GOT3 (cell line): ENCODE measurements at regions not wholly inside any gene's neighbourhood (a gene's known extent, or its start where the extent isn't known, plus 50 kb on each side); places are given as distances from the start of the nearest gene placed in this dataset.

Source experiments
- DNase-seq: peaks from one replicate; lab custom pipeline; 2025; ENCODE audit warnings: mixed read lengths; lab: John Stamatoyannopoulos, UW

DNA sequence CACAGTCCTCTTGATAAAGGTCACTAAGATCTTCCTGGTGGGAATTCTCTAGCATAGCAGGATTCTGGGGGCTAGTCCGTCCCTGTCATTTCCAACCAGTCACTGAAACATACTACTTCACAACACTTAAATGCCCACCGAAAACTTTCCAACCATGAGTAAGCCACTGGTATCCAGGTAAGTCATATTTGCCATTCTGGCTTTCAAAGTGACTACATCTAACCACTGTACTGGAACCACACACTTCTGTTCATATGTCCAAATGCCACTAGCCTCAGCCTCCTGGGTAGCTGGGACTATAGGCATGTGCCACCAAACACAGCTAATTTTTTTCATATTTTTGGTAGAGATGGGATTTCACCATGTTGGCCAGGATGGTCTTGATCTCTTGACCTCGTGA is 64.3 kb upstream of the VANGL1 start:
- no peak for DNase-seq

GRCh38 chr1:115575661-115576060 is 66.1 kb upstream of the VANGL1 start:
- DNase-seq = no peak

GRCh38 chr1:115572710-115573109 is 69.1 kb upstream of the VANGL1 start:
- no peak for DNase-seq

DNA sequence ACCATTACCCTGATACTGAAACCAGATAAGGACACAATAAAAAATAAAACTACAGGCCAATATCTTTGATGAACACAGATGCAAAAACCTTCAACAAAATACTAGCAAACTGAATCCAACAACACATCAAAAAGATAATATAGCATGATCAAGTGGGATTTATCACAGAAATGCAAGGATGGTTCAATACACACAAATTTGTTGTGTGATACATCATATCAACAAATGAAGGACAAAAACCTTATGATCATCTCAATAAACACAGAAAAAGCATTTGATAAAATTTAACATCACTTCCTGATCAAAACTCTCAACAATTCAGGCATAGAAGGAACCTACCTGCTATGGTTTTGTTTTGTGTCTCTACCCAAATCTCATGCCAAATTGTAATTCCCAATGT is 74.3 kb upstream of the VANGL1 start:
- DNase-seq = no peak

- no peak for DNase-seq
These were observed 76.0 kb upstream of the VANGL1 start for GRCh38 chr1:115565791-115566190.

DNA sequence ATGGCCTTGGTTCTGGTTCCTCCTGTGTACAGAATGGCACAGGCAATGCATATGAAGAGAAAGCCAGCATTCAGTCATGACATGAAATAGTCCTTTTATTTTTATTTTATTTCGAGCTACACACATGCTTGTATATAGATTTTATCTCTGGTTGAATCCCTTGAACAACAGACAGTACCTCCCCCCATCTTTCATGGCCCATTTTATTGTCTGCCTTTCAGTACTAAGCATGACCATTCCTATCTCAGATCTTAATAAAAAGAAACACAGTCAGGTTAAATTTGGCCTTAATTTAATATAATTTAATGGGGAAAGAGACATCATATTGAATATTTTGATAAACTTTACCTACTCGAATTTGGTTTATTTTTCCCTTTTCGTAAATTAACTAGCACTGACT is 76.4 kb upstream of the VANGL1 start:
- DNase-seq = no peak

GRCh38 chr1:115564201-115564600 is 77.6 kb upstream of the VANGL1 start:
- no peak for DNase-seq

DNA sequence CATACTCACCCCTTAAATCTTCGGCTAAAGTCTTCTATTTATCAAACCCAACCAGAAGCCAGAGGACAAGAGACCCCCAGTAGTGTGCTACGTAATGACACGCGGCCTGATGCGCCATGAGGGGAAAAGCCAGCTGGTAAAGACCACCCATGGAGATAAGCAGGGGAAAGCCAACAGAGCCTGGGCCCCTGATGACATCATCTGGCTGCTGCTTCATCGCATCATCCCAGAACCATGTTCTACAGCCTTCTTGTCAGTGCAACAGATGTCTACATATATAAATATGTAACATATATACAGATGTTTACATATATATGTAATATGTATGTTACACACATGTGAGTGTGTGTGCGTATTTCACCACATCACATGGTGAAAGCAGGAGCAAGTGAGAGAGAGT is 81.7 kb upstream of the VANGL1 start:
- no peak for DNase-seq

DNA sequence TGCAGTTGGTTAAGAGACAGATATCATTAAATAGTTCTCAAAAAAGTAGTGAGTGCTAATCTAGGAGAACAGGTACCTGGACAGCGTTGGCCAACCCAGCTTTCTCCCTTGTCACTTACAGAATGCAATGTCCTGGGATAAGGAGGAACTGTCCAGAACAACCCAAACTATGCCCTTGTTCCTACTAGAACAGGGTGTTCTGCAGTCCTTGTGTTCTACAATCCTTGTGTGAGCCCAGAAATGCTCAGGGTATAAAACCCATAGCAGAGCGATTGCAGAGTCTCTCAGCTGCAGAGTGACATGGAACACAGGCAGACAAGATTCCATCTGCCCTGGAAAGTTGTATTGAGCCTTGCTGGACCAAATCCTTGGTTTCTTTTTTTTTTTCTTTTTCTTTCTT is 83.5 kb upstream of the VANGL1 start:
- no peak for DNase-seq

DNA sequence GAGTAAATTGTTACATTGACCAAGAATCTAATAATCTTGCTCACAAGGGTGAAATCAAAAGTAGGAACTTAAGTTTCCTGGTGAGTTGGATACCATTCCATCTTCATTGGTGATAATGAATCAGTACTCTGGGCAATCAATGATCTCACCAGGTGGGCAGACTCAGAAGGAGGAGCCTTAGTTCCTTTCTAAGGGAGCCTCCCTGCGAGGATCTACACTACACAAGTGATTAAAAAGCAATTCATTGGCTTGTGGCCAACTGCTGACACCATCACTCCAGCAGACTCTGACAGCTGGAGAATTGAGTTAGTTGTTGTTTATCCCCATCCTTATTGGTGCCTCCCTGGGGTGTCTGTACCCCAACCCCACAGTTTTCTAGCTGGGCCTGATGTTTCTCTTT is 84.1 kb upstream of the VANGL1 start:
- no peak for DNase-seq

DNA sequence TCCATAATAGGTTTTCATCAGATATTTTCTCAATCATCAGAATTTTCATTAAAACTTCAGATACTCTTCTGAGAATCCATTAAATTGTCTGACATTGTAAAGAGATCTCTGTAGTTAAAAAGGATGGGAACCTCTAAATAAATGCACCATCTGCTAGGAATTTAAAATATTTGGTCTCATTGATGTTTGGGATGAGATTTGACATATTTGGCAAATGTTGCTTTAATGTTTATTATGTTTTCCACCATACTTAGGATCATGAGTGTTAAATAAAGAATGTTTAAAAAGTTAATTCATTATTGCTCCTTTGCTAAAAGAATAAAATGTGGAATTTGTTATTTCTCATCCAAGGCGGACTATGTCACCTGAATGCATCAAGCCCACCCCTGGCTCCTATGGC is 85.5 kb upstream of the VANGL1 start:
- no peak for DNase-seq

GRCh38 chr1:115555446-115555845 is 86.3 kb upstream of the VANGL1 start:
- no peak for DNase-seq

DNA sequence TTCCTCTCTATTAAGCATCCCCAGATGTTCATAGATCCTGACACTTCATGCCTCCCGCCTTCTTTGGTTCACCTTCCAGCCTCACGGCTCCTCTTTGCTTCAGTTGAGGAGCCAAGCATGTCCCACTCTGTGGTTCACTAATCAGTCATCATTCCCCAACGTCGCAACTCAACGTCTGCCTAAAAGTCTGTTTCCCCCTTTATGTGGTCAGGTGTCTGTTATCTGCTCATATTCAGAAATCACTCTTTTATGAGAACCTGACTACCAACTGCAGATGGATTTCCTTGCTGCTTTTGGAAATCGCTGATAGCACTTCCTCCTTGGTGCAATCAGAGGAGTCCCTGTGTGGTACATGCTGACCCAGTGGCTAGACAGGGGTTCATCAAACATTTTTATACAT is 94.1 kb upstream of the VANGL1 start:
- no peak for DNase-seq

GRCh38 chr1:115546846-115547245 is 94.9 kb upstream of the VANGL1 start:
- DNase-seq = no peak

- DNase-seq = peak; percentile 50
These were observed 95.7 kb upstream of the VANGL1 start for GRCh38 chr1:115545791-115546733.

- no peak for DNase-seq
These were observed 96.6 kb upstream of the VANGL1 start for GRCh38 chr1:115545096-115545720.

GRCh38 chr1:115544131-115544530 is 97.6 kb upstream of the VANGL1 start:
- no peak for DNase-seq

DNA sequence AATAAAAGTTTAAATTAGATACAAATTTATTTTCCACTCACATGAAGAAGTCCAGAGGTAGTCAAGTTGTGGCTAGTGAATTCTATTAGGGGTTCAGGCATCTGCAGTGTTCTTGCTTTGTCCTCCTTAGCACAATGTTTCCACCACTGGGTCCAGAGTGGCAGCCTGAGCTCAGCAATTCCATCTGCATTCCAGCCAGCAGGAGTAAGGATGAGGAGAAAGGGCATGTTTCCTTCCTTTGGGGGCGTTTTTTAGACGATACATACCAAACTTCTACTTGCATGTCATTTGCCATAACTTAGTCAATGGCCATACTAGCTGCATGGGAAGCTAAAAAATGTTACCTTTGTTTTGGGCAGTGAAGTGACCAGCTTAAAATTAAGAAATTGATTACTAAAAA is 98.5 kb upstream of the VANGL1 start:
- DNase-seq = no peak

DNA sequence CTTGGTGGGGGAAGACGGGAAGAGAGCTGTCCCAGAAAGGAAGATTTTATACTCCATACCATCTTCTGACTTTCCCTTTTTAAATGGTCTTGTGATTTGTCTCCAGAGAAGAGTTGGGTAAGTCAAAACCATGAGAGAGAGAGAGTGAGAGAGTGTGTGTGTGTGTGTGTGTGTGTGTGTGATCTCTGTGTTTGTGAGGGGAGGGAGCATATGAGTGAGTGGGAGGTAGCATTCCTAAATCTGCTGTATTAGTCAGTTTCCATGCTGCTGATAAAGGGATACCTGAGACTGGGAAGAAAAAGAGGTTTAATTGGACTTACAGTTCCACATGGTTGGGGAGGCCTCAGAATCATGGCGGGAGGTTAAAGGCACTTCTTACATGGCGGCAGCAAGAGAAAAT is 102.0 kb upstream of the VANGL1 start:
- DNase-seq = no peak

- DNase-seq = no peak
These were observed 102.7 kb upstream of the VANGL1 start for GRCh38 chr1:115539061-115539460.

GRCh38 chr1:115538579-115538978 is 103.2 kb upstream of the VANGL1 start:
- DNase-seq = no peak

DNA sequence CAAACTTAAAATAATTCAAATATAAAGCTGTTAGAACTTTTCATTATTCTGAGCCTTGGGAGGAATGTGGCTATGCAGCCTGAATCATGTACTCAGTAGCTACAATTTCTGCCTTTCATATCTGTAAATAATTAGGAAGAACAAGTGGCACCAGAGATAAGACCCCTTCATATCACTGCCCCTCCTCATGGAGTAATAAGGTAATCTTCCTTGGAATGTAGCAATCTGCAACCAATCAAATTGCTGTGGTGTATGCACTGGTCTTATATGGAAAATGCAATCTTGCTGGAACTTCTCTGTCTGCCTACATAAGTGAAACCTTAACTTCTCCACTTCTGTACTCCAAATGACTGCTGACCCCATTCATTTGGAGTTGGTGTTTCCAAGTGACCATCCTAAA is 104.4 kb upstream of the VANGL1 start:
- DNase-seq = no peak

DNA sequence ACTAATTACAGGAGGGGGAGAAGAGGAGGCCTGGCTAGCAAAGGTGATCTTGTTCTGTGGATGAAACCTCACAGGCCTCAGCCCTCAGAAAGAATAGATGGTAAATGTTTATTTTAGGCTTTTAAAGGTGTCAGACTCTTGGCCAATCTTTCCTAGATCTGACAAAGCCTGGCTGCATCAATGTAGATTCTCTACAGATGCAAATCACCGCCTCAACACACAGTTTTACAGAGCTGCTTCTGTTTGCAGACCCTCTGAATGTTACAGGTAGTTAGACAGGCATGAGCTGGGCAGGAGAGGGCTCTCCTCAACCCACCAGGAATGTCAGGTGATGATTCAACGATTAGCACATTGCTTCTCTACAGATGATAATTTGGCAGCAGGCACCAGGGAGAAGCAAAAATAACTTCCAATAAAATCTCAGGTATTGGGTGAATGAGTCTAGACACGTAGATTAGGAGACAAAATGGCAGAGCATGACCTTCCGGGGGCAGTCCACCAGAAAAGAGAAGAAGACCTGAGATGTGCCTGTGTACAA is 105.4 kb upstream of the VANGL1 start:
- DNase-seq = no peak
